HG02610 (cell line): ENCODE measurements at regions not wholly inside any gene's neighbourhood (a gene's known extent, or its start where the extent isn't known, plus 50 kb on each side); places are given as distances from the start of the nearest gene placed in this dataset.
"Not testable (repeated sequence)": the region's sequence is repeated elsewhere in the genome, so short reads cannot be mapped to it uniquely, and the experiment has no call there.

Source experiments
- ATAC-seq: cut with Tn5 transposase; IDR thresholded peaks from one replicate; pipeline ENCODE4 v1.9.1; 2021; ENCODE audit warnings: mild to moderate bottlenecking, moderate library complexity; ENCODE audit not compliant: unreplicated experiment

DNA sequence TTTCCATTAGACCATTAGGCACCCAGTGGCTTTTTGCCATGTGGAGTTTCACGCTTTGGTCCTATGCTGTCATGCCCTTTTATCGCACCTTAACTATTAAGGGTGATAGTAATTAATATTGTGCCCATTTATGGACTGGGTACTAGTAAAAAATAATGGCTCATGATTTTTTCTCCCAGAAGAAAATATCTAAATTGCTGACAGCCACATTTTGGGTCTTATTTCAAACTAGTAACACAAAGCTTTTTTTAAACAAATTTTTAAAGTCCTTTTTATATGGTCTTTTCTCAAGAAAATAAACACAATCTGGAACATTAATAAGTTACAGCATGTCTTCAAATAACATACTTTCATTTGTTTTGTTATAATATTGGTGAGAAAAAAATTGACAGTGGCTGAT, 179.7 kb downstream of the ANKRD7 start:
- ATAC-seq: no peak

- no peak for ATAC-seq
Measured at GRCh38 chr7:118418433-118418832, 193.9 kb downstream of the ANKRD7 start.

GRCh38 chr7:118420888-118421287, 196.4 kb downstream of the ANKRD7 start:
- ATAC-seq: no peak

GRCh38 chr7:118429141-118429540, 204.6 kb downstream of the ANKRD7 start:
- ATAC-seq: no peak

DNA sequence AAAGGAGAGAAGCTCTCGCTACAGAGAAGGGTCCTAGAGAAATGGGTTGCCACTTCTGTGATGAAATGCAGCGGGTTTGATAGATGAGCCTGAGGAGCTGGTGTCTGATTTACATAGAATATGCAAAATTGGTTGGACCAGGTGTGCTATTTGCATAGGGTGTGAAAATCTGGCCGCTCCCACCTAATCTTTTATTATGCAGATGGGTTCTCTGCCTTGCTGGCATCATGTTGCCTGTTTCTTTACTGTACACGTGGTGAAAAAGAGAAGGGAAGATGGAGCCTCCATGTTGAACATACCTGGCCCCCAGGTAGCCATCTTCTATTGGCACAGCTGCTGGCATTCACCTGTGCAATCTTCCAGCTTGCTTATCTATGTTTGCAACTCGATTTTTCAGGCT, 212.2 kb downstream of the ANKRD7 start:
- no peak for ATAC-seq

- not testable (repeated sequence) for ATAC-seq
Measured at GRCh38 chr7:118449030-118449429, 224.5 kb downstream of the ANKRD7 start.

GRCh38 chr7:118449797-118450567, 225.5 kb downstream of the ANKRD7 start:
- ATAC-seq: no peak

DNA sequence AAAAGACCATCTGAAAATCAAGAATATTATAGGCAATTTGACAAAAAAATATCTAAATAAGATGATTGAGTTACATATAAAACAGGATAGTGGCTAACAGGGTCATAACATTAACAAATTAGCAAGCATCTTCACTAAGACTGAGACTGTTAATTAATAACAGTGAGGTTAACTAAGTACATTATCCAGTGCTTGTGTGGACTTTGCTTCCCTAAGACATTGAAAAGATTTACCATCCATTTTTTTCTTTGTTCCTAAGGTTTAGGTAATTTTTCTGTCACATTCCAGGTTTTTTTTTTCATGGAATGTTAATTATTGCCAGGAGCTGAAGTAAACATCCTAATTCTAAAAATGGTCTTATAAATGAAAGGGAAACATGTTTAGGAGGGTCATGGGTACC, 227.6 kb downstream of the ANKRD7 start:
- ATAC-seq: no peak

- ATAC-seq: no peak
Measured at GRCh38 chr7:118467381-118467780, 242.9 kb downstream of the ANKRD7 start.

- no peak for ATAC-seq
Measured at GRCh38 chr7:118472581-118472980, 248.1 kb downstream of the ANKRD7 start.

- no peak for ATAC-seq
Measured at GRCh38 chr7:118473271-118473670, 248.8 kb downstream of the ANKRD7 start.

GRCh38 chr7:118476036-118476435, 251.5 kb downstream of the ANKRD7 start:
- ATAC-seq: no peak

GRCh38 chr7:118477036-118477435, 252.5 kb downstream of the ANKRD7 start:
- ATAC-seq: no peak

GRCh38 chr7:118478236-118478635, 253.7 kb downstream of the ANKRD7 start:
- no peak for ATAC-seq

GRCh38 chr7:118478931-118479330, 254.4 kb downstream of the ANKRD7 start:
- ATAC-seq: no peak

GRCh38 chr7:118492466-118492865, 268.0 kb downstream of the ANKRD7 start:
- ATAC-seq: no peak

- ATAC-seq: no peak
Measured at GRCh38 chr7:118496138-118496644, 271.7 kb downstream of the ANKRD7 start.

DNA sequence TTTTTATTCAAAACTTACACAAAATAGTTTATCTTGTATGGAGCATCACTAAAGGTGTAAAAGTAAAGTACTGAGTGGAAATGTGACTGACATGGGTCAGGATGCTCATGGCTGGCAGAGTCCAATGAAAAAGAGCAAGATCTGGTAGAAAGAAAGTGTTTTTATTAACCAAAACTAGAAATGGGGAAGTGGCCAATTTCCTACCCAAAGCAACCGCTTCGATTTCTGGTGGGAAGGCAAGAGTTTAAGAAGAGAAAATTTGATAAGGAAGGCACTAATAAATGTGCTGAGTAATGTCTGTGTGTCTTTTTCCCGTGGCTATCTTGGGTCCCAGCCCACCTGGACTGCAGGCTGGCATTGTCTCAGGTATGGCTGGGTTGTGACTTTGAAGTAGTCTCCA, 277.7 kb downstream of the ANKRD7 start:
- ATAC-seq: no peak

DNA sequence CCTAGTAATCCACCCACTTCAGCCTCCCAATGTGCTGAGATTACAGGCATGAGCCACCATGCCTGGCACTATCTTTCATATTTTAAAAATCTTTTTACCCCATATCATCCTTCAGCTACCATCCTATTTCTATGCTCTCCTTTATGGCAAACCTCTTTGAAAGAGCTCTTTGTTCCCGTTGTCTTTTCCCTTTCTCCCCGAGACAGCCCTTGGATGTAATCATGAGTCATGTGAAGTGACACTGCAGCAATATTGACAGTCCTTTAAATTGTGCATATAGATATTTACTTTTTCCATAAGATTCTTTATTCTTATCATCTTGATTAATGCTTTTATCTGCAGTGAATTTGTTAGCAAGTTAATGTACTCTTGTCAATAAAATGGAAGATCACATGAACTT, 286.6 kb downstream of the ANKRD7 start:
- no peak for ATAC-seq

DNA sequence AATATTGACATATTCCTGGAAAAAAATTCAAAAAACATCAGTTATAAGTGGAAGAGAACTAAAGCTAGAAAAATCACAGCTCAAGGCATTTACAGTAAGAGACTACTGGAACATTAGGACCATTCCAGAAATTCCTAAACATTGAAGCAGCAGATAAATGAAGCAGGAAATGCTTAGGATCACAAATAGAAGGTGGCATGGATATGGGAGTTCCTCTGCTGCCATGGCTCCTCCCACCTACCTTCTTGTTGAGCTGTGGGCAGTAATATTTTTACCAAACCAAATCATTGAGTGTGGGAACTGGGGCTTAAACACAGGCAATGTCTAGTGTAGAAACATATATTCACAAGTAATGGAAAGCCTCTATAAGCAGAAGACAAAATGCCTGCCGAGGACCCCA, 292.8 kb downstream of the ANKRD7 start:
- no peak for ATAC-seq

DNA sequence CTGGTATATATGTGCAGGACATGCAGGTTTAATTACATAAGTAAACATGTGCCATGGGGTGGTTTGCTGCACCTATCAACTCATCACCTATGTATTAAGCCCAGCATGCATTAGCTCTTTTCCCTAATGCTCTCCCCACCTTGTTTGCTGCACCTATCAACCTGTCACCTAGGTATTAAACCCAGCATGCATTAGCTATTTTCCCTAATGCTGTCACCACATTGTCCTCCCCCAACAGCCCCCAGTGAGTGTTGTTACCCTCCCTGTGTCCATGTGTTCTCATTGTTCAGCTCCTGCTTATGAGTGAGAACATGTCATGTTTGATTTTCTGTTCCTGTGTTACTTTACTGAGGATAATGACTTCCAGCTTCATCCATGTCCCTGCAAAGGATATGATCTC, 300.5 kb downstream of the ANKRD7 start:
- no peak for ATAC-seq

DNA sequence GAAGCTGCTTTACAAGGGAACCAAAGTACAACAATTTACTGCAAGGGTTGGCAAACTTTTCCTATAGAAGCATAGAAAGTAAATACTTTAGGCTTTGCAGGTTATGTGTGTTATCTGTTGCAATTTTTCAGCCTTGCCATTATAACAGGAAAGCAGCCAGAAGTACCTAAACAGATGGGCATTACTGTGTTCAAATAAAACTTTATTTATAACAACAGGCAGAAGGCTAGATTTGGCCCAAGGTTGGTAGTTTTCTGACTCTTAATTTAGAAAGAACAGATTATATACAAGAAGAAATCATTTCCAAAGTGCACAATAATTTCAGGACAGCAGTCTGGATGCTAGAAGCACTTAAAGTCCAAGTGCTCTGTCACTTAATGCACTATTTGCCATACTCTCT, 307.1 kb downstream of the ANKRD7 start:
- no peak for ATAC-seq

DNA sequence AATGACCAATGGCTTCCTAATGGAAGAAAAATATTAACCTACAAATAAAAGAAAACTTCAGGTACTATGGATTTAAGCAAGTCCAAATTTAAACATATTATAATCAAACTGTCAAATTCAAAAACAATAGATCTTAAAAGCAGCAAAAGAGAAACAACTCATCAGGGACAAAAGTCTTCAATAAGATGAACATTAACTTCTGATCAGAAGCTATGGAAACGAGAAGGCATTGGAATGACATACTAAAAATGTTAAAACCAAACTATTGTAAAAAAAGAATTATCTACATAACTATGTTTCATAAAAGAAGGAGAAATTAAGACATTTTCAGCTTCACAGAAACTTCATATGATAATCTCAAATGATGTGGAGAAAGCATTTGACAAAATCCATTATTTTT, 334.7 kb downstream of the ANKRD7 start:
- no peak for ATAC-seq
